SK-N-MC (cell line): ENCODE measurements at regions not wholly inside any gene's neighbourhood (a gene's known extent, or its start where the extent isn't known, plus 50 kb on each side); places are given as distances from the start of the nearest gene placed in this dataset.

Experiments used
- EZH2 ChIP-seq: fragments of 200-600 bp; sonication (generic); IDR thresholded peaks from one replicate; pipeline ENCODE4 v1.6.1; 2017; ENCODE audit warnings: antibody characterized with exemption
- POLR2AphosphoS5 ChIP-seq: IDR thresholded peaks from 2 replicates; pipeline ENCODE4 v1.6.1; 2012; ENCODE audit warnings: mild to moderate bottlenecking, low read depth, low read length, borderline replicate concordance

GRCh38 chr5:44869928-44870327, 61.2 kb downstream of the MRPS30 start:
- TF ChIP-seq EZH2 (no peak), POLR2AphosphoS5 (no peak)
